ENCODE measurements at regions not wholly inside any gene's neighbourhood (a gene's known extent, or its start where the extent isn't known, plus 50 kb on each side); places are given as distances from the start of the nearest gene placed in this dataset.

DNA sequence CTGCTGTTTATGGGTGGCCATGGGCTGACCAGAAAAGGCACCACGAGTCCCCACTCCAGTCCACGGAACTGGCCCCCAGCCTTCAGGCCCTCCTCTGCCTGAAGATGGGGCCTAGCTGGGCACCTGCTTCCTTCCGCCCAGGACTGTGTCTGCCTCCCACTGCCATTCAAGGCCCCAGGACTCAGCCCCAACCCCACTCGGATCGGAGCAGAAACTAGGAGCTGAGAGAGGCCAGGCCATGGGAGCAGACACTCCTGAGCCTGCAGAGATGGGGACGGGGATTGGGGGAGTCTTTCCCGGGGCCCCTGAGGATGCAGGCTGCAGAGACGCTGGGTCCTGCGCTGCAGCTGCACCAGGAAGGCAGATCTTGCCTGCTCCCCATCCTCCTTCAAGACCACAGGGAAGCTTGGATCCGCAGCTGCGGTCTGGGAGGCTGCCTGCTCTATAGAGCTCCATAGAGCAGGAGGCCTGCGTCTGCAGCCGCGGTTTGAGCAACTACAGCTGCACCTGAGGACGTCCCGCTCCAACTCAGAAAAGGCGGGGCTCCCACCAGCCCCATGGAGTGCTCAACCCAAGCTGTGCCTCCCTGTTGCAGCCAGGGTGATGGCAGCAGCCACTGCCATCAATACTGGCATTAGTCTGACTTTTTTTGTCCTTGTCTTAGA, 383.9 kb upstream of the TMCO5A start:
- H3K18ac ChIP-seq (ENCODE audit: low read depth in 1 of 2, low read length in 2 of 2), result no peak overlapping the region
- H3K4me3 ChIP-seq (ENCODE audit: insufficient read depth in 1 of 2, low read depth in 1 of 2, low read length in 2 of 2), result no peak overlapping the region
- H3K27ac ChIP-seq (ENCODE audit: low read length, poor library complexity, severe bottlenecking), result no peak overlapping the region
- H4K91ac ChIP-seq (ENCODE audit: low read length), result no peak overlapping the region
- no peak overlapping the region for H2AK5ac ChIP-seq (ENCODE audit: low read length, severe bottlenecking)
- H3K14ac ChIP-seq (ENCODE audit: low read length in 2 of 2), result no peak overlapping the region
- no peak overlapping the region for H2BK12ac ChIP-seq (ENCODE audit: low read length in 2 of 2)
- no peak overlapping the region for H4K8ac ChIP-seq (ENCODE audit: low read length)
- no peak overlapping the region for H2BK120ac ChIP-seq (ENCODE audit: low read depth, low read length)
- no peak overlapping the region for H2BK5ac ChIP-seq (ENCODE audit: low read depth, low read length, poor library complexity, severe bottlenecking)
- peaks cover 13% of the 10 kb centered on the region for H3K9me3 ChIP-seq (ENCODE audit: control insufficient read depth, low read length)
- H3K23ac ChIP-seq (ENCODE audit: low read length in 2 of 2), result no peak overlapping the region
- H3K79me1 ChIP-seq (replicated peaks; ENCODE audit: low read length, poor library complexity, severe bottlenecking), result no peaks in the 10 kb centered on the region
- DNase-seq, result no peak
- H2BK15ac ChIP-seq (ENCODE audit: low read depth, poor library complexity, severe bottlenecking), result no peak overlapping the region
- H2AFZ ChIP-seq (ENCODE audit: low read depth, low read length), result no peak overlapping the region
- H3K9ac ChIP-seq (ENCODE audit: low read length), result no peak overlapping the region
- 65% methylated on average over 17 of the region's 17 CpGs for WGBS
- no peaks in the 10 kb centered on the region for H3K36me3 ChIP-seq (ENCODE audit: control insufficient read depth in 1 of 2, insufficient read depth in 2 of 2, low read depth in 1 of 2, low read length in 2 of 2)
- H3K4me2 ChIP-seq (ENCODE audit: low read length, poor library complexity, severe bottlenecking), result no peak overlapping the region
- H3K4me1 ChIP-seq (ENCODE audit: control insufficient read depth, insufficient read depth, low read depth, low read length), result no peaks in the 10 kb centered on the region
- no peaks in the 10 kb centered on the region for H3K27me3 ChIP-seq (ENCODE audit: control insufficient read depth in 1 of 2, insufficient read depth in 1 of 2, low read length in 2 of 2)
- no peak overlapping the region for H3K4ac ChIP-seq (ENCODE audit: low read depth in 1 of 2, low read length in 2 of 2)

DNA sequence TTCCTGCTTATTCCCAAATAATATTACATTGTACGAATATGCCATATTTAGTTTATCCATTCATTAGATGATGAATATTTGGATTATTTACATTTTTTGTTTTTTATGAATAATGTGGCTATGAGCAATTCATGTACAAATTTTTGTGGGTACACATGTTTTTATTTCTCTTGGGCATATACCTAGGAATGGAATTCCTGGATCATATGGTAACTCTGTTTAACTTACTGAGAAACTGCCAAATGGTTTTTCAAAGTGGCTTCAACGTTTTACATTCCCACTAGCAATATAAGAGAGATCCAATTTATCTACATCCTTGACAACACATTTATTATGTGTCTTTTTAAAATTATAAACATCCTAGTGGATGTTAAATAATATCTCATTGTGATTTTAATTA, 362.0 kb upstream of the TMCO5A start:
- H4K91ac ChIP-seq (ENCODE audit: low read length), result no peak overlapping the region
- H2BK120ac ChIP-seq (ENCODE audit: low read depth, low read length), result no peak overlapping the region
- no peak overlapping the region for H3K9ac ChIP-seq (ENCODE audit: low read length)
- no CpG with 5 or more reads among the region's 2 CpGs for WGBS
- H2BK15ac ChIP-seq (ENCODE audit: low read depth, poor library complexity, severe bottlenecking), result no peak overlapping the region
- H2AK5ac ChIP-seq (ENCODE audit: low read length, severe bottlenecking), result no peak overlapping the region
- H3K23ac ChIP-seq (ENCODE audit: low read length in 2 of 2), result no peak overlapping the region
- H3K27me3 ChIP-seq (ENCODE audit: control insufficient read depth in 1 of 2, insufficient read depth in 1 of 2, low read length in 2 of 2), result no peaks in the 10 kb centered on the region
- H4K8ac ChIP-seq (ENCODE audit: low read length), result no peak overlapping the region
- H2BK12ac ChIP-seq (ENCODE audit: low read length in 2 of 2), result no peak overlapping the region
- H3K4me3 ChIP-seq (ENCODE audit: insufficient read depth in 1 of 2, low read depth in 1 of 2, low read length in 2 of 2), result no peak overlapping the region
- no peaks in the 10 kb centered on the region for H3K4me1 ChIP-seq (ENCODE audit: control insufficient read depth, insufficient read depth, low read depth, low read length)
- no peak overlapping the region for H3K4me2 ChIP-seq (ENCODE audit: low read length, poor library complexity, severe bottlenecking)
- no peaks in the 10 kb centered on the region for H3K79me1 ChIP-seq (replicated peaks; ENCODE audit: low read length, poor library complexity, severe bottlenecking)
- no peak overlapping the region for H2AFZ ChIP-seq (ENCODE audit: low read depth, low read length)
- H3K18ac ChIP-seq (ENCODE audit: low read depth in 1 of 2, low read length in 2 of 2), result no peak overlapping the region
- no peaks in the 10 kb centered on the region for H3K9me3 ChIP-seq (ENCODE audit: control insufficient read depth, low read length)
- no peak for DNase-seq
- H3K4ac ChIP-seq (ENCODE audit: low read depth in 1 of 2, low read length in 2 of 2), result no peak overlapping the region
- no peak overlapping the region for H3K14ac ChIP-seq (ENCODE audit: low read length in 2 of 2)
- no peak overlapping the region for H2BK5ac ChIP-seq (ENCODE audit: low read depth, low read length, poor library complexity, severe bottlenecking)
- H3K36me3 ChIP-seq (ENCODE audit: control insufficient read depth in 1 of 2, insufficient read depth in 2 of 2, low read depth in 1 of 2, low read length in 2 of 2), result no peaks in the 10 kb centered on the region
- no peak overlapping the region for H3K27ac ChIP-seq (ENCODE audit: low read length, poor library complexity, severe bottlenecking)

DNA sequence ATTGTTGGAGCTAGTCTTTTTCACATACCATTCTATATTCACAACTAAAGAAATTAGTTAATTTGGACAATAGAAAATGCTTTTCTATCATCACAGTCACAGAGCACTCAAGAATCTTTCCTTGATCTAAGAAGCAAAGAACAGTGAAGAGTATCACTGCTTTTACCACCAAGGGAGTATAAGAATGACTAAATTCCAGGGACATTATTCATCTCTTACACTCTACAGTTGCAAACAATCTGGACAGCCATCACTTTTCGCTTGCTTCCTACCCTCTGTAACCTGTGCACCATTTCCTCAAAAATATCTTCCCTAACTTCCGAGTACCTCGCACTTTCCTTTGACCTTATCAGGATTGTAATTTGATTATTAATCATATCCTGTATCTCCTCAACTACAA, 359.5 kb upstream of the TMCO5A start:
- H3K4ac ChIP-seq (ENCODE audit: low read depth in 1 of 2, low read length in 2 of 2), result no peak overlapping the region

DNA sequence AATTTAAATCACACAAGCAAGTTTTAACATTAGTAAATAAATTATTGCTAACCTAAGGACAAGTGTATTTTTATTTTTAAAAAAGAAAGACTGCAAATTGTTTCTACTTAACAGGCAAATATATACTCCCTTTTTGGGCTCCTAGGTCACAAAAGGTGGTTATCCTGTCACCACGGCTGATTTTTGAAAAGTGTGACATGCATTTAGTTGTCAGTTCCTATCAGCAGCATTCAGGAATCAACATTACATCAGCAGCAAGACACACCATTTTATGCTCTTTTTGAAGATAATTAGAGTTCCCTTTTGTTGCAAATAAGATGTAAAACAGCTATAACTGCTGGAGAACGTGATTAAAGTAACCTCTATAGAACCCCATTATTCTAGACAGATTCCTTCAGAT, 357.5 kb upstream of the TMCO5A start:
- Histone ChIP-seq H3K27ac (ENCODE audit: low read length, poor library complexity, severe bottlenecking) (no peak overlapping the region), H3K79me1 (replicated peaks; ENCODE audit: low read length, poor library complexity, severe bottlenecking) (no peaks in the 10 kb centered on the region), H3K9ac (ENCODE audit: low read length) (no peak overlapping the region), H3K4me2 (ENCODE audit: low read length, poor library complexity, severe bottlenecking) (no peak overlapping the region), H2BK12ac (ENCODE audit: low read length in 2 of 2) (no peak overlapping the region), H3K4me3 (ENCODE audit: insufficient read depth in 1 of 2, low read depth in 1 of 2, low read length in 2 of 2) (no peak overlapping the region), H2BK120ac (ENCODE audit: low read depth, low read length) (no peak overlapping the region), H3K27me3 (ENCODE audit: control insufficient read depth in 1 of 2, insufficient read depth in 1 of 2, low read length in 2 of 2) (no peaks in the 10 kb centered on the region), H4K91ac (ENCODE audit: low read length) (no peak overlapping the region), H3K4ac (ENCODE audit: low read depth in 1 of 2, low read length in 2 of 2) (no peak overlapping the region), H3K9me3 (ENCODE audit: control insufficient read depth, low read length) (no peaks in the 10 kb centered on the region), H3K4me1 (ENCODE audit: control insufficient read depth, insufficient read depth, low read depth, low read length) (no peaks in the 10 kb centered on the region), H3K36me3 (ENCODE audit: control insufficient read depth in 1 of 2, insufficient read depth in 2 of 2, low read depth in 1 of 2, low read length in 2 of 2) (no peaks in the 10 kb centered on the region), H2BK15ac (ENCODE audit: low read depth, poor library complexity, severe bottlenecking) (no peak overlapping the region), H2AK5ac (ENCODE audit: low read length, severe bottlenecking) (no peak overlapping the region), H3K18ac (ENCODE audit: low read depth in 1 of 2, low read length in 2 of 2) (no peak overlapping the region), H3K14ac (ENCODE audit: low read length in 2 of 2) (no peak overlapping the region), H3K23ac (ENCODE audit: low read length in 2 of 2) (no peak overlapping the region), H2AFZ (ENCODE audit: low read depth, low read length) (no peak overlapping the region), H4K8ac (ENCODE audit: low read length) (no peak overlapping the region), H2BK5ac (ENCODE audit: low read depth, low read length, poor library complexity, severe bottlenecking) (no peak overlapping the region)
- no peak for DNase-seq
- WGBS, result 63% methylated on average over 1 of the region's 2 CpGs

More for the DNA sequence above, 359.5 kb upstream of the TMCO5A start:
- H3K79me1 ChIP-seq (replicated peaks; ENCODE audit: low read length, poor library complexity, severe bottlenecking), result no peaks in the 10 kb centered on the region
- H2BK5ac ChIP-seq (ENCODE audit: low read depth, low read length, poor library complexity, severe bottlenecking), result no peak overlapping the region
- no peaks in the 10 kb centered on the region for H3K36me3 ChIP-seq (ENCODE audit: control insufficient read depth in 1 of 2, insufficient read depth in 2 of 2, low read depth in 1 of 2, low read length in 2 of 2)
- no peak overlapping the region for H4K91ac ChIP-seq (ENCODE audit: low read length)
- no peak overlapping the region for H3K14ac ChIP-seq (ENCODE audit: low read length in 2 of 2)
- no peaks in the 10 kb centered on the region for H3K27me3 ChIP-seq (ENCODE audit: control insufficient read depth in 1 of 2, insufficient read depth in 1 of 2, low read length in 2 of 2)
- H2AFZ ChIP-seq (ENCODE audit: low read depth, low read length), result no peak overlapping the region
- no peak overlapping the region for H2BK12ac ChIP-seq (ENCODE audit: low read length in 2 of 2)
- H3K23ac ChIP-seq (ENCODE audit: low read length in 2 of 2), result no peak overlapping the region
- no peaks in the 10 kb centered on the region for H3K4me1 ChIP-seq (ENCODE audit: control insufficient read depth, insufficient read depth, low read depth, low read length)
- H4K8ac ChIP-seq (ENCODE audit: low read length), result no peak overlapping the region
- H2AK5ac ChIP-seq (ENCODE audit: low read length, severe bottlenecking), result no peak overlapping the region
- no peak overlapping the region for H3K27ac ChIP-seq (ENCODE audit: low read length, poor library complexity, severe bottlenecking)
- DNase-seq, result no peak
- WGBS, result 57% methylated on average over 3 of the region's 3 CpGs
- H3K9me3 ChIP-seq (ENCODE audit: control insufficient read depth, low read length), result no peaks in the 10 kb centered on the region
- no peak overlapping the region for H3K4me2 ChIP-seq (ENCODE audit: low read length, poor library complexity, severe bottlenecking)
- H2BK15ac ChIP-seq (ENCODE audit: low read depth, poor library complexity, severe bottlenecking), result no peak overlapping the region
- H3K4me3 ChIP-seq (ENCODE audit: insufficient read depth in 1 of 2, low read depth in 1 of 2, low read length in 2 of 2), result no peak overlapping the region
- H3K9ac ChIP-seq (ENCODE audit: low read length), result no peak overlapping the region
- H2BK120ac ChIP-seq (ENCODE audit: low read depth, low read length), result no peak overlapping the region
- no peak overlapping the region for H3K18ac ChIP-seq (ENCODE audit: low read depth in 1 of 2, low read length in 2 of 2)

Data from mesenchymal stem cell (in vitro differentiated cells and primary cell).